Islet precursor cell (in vitro differentiated cells): ENCODE measurements at regions not wholly inside any gene's neighbourhood (a gene's known extent, or its start where the extent isn't known, plus 50 kb on each side); places are given as distances from the start of the nearest gene placed in this dataset.

Source experiments
- DNase-seq: peaks from one replicate; pipeline ENCODE4 v3.0.0-alpha.2; 2018

DNA sequence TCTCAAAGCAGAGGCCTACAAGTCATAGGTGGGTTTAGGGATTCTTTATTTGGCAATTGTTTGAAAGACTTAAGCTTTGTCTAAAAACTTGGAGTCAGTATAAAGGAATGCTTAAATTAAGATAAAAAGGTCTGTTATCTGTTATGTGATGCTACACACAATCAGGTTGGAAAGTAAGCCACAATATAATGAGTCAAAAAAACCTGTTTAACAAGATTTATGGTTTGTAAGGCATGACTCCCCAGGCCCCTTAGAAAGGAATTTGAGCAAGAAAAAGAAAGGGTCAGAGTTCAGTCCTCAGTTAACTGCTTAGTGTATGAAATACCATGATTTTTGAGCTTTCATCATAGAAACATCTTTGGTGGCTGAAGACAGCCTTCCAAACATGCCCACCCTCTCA is 66.8 kb upstream of the HMGN3 start:
- no peak for DNase-seq

DNA sequence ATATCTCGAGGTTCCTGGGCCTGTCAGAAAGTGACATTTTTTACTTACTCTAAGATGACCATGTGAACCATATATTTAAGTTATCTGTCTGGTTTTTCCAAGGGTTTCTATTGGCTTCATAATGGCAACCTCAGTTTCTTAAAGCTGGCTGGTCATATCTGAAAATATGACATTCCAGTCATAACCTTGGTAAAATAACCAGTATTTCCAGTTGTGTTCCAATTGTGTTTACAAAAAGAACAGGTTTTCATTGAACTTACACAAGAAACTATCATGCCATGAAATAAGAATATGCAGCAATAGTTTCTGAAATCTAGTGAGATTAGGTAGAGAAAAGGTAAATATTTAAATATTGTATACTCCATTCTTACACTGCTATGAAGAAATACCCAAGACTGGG is 61.7 kb upstream of the HMGN3 start:
- no peak for DNase-seq
